ENCODE measurements at regions not wholly inside any gene's neighbourhood (a gene's known extent, or its start where the extent isn't known, plus 50 kb on each side); places are given as distances from the start of the nearest gene placed in this dataset.

- TF ChIP-seq CTCF (IDR thresholded peaks at IDR 0.05) (no peak), POLR2A (IDR thresholded peaks at IDR 0.05) (no peak)
These were observed 162.3 kb downstream of the PCDH7 start for GRCh38 chr4:30882443-30882842.
